HEK293 (cell line): ENCODE measurements at regions not wholly inside any gene's neighbourhood (a gene's known extent, or its start where the extent isn't known, plus 50 kb on each side); places are given as distances from the start of the nearest gene placed in this dataset.

Experiments used
- CTCF ChIA-PET: fragments of 350-600 bp; formaldehyde crosslinking; extraction: SDS; loops from one replicate; lab custom pipeline; 2021; ENCODE audit warnings: antibody characterized with exemption; lab: Yijun Ruan, JAX
- POLR2A ChIA-PET: fragments of 300-600 bp; formaldehyde crosslinking; extraction: SDS; loops from one replicate; lab custom pipeline; 2020; ENCODE audit warnings: antibody characterized with exemption, inconsistent platforms; lab: Yijun Ruan, JAX
- H3K27ac ChIP-seq: fragments of 200-500 bp; sonication (Bioruptor generic); 2 replicates; pipeline ENCODE4 v1.5.1; 2014; ENCODE audit warnings: low read depth, low read length, control low read depth, inconsistent platforms; ENCODE audit errors: extremely low read depth
- H3K36me3 ChIP-seq, 2 experiments: fragments of 200-500 bp in 1 of 2; sonication (Bioruptor generic) in 1 of 2; 1 replicate in 1 of 2; 2 replicates in 1 of 2; pipeline ENCODE4 v1.5.1; 2014 to 2017; ENCODE audit warnings: inconsistent platforms in 2 of 2, low read length in 2 of 2; ENCODE audit not compliant: control insufficient read depth in 2 of 2, insufficient read depth in 1 of 2
- H3K4me1 ChIP-seq: fragments of 200-500 bp; sonication (Bioruptor generic); 2 replicates; pipeline ENCODE4 v1.5.1; 2014; ENCODE audit warnings: mild to moderate bottlenecking, low read length, inconsistent platforms; ENCODE audit not compliant: control insufficient read depth, insufficient read depth
- H3K4me3 ChIP-seq: 2 replicates; pipeline ENCODE4 v1.5.1; 2011; ENCODE audit warnings: low read depth, mild to moderate bottlenecking, control low read depth, low read length, moderate library complexity
- H3K9me3 ChIP-seq: fragments of 200-500 bp; sonication (Bioruptor generic); 2 replicates; pipeline ENCODE4 v1.5.1; 2014; ENCODE audit warnings: low read depth, low read length, inconsistent platforms; ENCODE audit not compliant: control insufficient read depth, insufficient read depth
- GLIS2 ChIP-seq: fragments of 450-650 bp; formaldehyde crosslinking; IDR thresholded peaks from 2 replicates; pipeline ENCODE4 v1.5.1; 2016; ENCODE audit warnings: missing biosample characterization, missing genetic modification characterization
- IKZF3 ChIP-seq: fragments of 450-650 bp; IDR thresholded peaks from 2 replicates; pipeline ENCODE4 v1.5.0; 2018; ENCODE audit warnings: missing biosample characterization, mild to moderate bottlenecking, missing genetic modification characterization, moderate library complexity
- SALL2 ChIP-seq: fragments of 450-650 bp; formaldehyde crosslinking; IDR thresholded peaks from 2 replicates; pipeline ENCODE4 v1.5.0; 2017; ENCODE audit warnings: missing biosample characterization, mild to moderate bottlenecking, missing genetic modification characterization, borderline replicate concordance
- ZNF157 ChIP-seq: fragments of 450-650 bp; formaldehyde crosslinking; IDR thresholded peaks from 2 replicates; pipeline ENCODE4 v1.5.1; 2016; ENCODE audit warnings: missing biosample characterization, missing genetic modification characterization
- ZNF274 ChIP-seq, 2 experiments: fragments of 200-500 bp in 1 of 2; fragments of 450-650 bp in 1 of 2; sonication (Bioruptor generic) in 1 of 2; formaldehyde crosslinking in 1 of 2; IDR thresholded peaks; 2 replicates each; pipeline versions ENCODE4 v1.5.1 to v1.6.1; 2014 to 2016; ENCODE audit warnings: borderline replicate concordance in 1 of 2, inconsistent platforms in 1 of 2, low read length in 1 of 2, missing biosample characterization in 1 of 2, missing genetic modification characterization in 1 of 2
- ZNF473 ChIP-seq: fragments of 450-650 bp; formaldehyde crosslinking; IDR thresholded peaks from 2 replicates; pipeline ENCODE4 v1.5.1; 2017; ENCODE audit warnings: missing biosample characterization, missing genetic modification characterization
- ZNF549 ChIP-seq: fragments of 450-650 bp; IDR thresholded peaks from 2 replicates; pipeline ENCODE4 v1.5.1; 2018; ENCODE audit warnings: missing biosample characterization, missing genetic modification characterization, mild to moderate bottlenecking, inconsistent platforms, moderate library complexity
- ZNF571 ChIP-seq: fragments of 450-650 bp; formaldehyde crosslinking; IDR thresholded peaks from 2 replicates; pipeline ENCODE4 v1.5.0; 2017; ENCODE audit warnings: missing biosample characterization, missing genetic modification characterization
- ZNF596 ChIP-seq: fragments of 450-650 bp; IDR thresholded peaks from 2 replicates; pipeline ENCODE4 v1.5.0; 2018; ENCODE audit warnings: missing biosample characterization, mild to moderate bottlenecking, missing genetic modification characterization, moderate library complexity
- ZNF660 ChIP-seq: fragments of 450-650 bp; IDR thresholded peaks from 2 replicates; pipeline ENCODE4 v1.5.1; 2018; ENCODE audit warnings: missing biosample characterization, mild to moderate bottlenecking, missing genetic modification characterization
- ZNF792 ChIP-seq: fragments of 450-650 bp; formaldehyde crosslinking; IDR thresholded peaks from 2 replicates; pipeline ENCODE4 v1.5.1; 2016; ENCODE audit warnings: missing biosample characterization, missing genetic modification characterization
- ZNF830 ChIP-seq: fragments of 450-650 bp; IDR thresholded peaks from 2 replicates; pipeline ENCODE4 v1.5.0; 2018; ENCODE audit warnings: missing biosample characterization, missing genetic modification characterization, low read depth, mild to moderate bottlenecking, moderate library complexity
- TF ChIP-seq, protein P1 (sequence below): fragments of 450-650 bp; formaldehyde crosslinking; IDR thresholded peaks from 2 replicates; pipeline ENCODE4 v1.5.1; 2017; ENCODE audit warnings: missing biosample characterization, missing genetic modification characterization
- TF ChIP-seq, protein P2 (sequence below): fragments of 450-650 bp; formaldehyde crosslinking; IDR thresholded peaks from 2 replicates; pipeline ENCODE4 v1.5.1; 2017; ENCODE audit warnings: missing biosample characterization, missing genetic modification characterization
- TF ChIP-seq, protein P3 (sequence below): fragments of 450-650 bp; formaldehyde crosslinking; IDR thresholded peaks from 2 replicates; pipeline ENCODE4 v1.5.1; 2016; ENCODE audit warnings: missing biosample characterization, missing genetic modification characterization, low read depth
- TF ChIP-seq, protein P4 (sequence below): fragments of 450-650 bp; formaldehyde crosslinking; IDR thresholded peaks from 2 replicates; pipeline ENCODE4 v1.5.1; 2016; ENCODE audit warnings: missing biosample characterization, missing genetic modification characterization
- TF ChIP-seq, protein P5 (sequence below): IDR thresholded peaks from 2 replicates; pipeline ENCODE4 v1.6.1; 2011; ENCODE audit warnings: mild to moderate bottlenecking, low read depth, low read length, borderline replicate concordance

DNA sequence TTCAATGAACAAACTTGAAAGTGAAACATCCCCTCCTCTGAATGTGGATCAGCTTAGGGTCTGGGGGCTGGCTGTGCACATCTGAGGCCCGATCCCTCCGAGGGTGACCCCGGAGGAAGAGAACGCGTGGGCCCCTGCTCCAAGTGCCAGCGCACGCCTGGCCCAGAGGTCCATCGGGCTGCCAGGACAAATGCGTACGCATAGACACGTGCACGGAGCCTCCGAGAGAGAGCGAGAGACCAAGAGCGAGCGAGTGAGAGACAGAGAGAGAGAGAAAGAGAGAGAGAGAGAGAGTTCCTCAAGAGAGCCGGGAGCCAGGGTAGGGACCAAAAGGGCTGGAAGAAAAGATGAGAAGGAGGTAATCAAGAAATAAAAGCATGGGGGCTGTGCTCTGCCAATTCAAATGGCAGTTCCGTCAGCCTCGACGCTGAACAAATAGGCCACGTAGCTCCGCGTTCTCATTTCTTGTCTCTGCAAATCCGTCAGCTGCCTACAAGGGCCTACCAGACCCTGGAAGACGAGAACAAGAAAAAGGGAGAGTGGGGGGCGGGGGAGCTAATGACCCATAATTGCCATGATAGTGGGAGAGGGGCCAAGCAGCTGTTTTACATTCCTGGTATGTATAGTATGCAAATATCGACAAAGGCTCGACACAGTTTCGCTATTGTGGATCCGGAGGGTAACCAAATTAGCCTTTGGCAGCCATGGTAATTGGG, 435.3 kb upstream of the ZFHX3 start:
- POLR2A ChIA-PET = interaction anchor here (0.6 kb wide), 1 partner anchor 29 kb away, joined by 5 read pairs; no protein-coding TSS in a partner anchor
- CTCF ChIA-PET = no interaction called here
- H3K4me3 ChIP-seq = no peak overlapping the region
- peak; percentile 71 for TF ChIP-seq ZNF596 (tag by site-specific recombination)
- no peak for TF ChIP-seq IKZF3 (tag by site-specific recombination)
- no peak overlapping the region for H3K27ac ChIP-seq
- H3K36me3 ChIP-seq = no peaks in the 10 kb centered on the region
- no peaks in the 10 kb centered on the region for H3K4me1 ChIP-seq
- no peaks in the 10 kb centered on the region for H3K9me3 ChIP-seq

DNA sequence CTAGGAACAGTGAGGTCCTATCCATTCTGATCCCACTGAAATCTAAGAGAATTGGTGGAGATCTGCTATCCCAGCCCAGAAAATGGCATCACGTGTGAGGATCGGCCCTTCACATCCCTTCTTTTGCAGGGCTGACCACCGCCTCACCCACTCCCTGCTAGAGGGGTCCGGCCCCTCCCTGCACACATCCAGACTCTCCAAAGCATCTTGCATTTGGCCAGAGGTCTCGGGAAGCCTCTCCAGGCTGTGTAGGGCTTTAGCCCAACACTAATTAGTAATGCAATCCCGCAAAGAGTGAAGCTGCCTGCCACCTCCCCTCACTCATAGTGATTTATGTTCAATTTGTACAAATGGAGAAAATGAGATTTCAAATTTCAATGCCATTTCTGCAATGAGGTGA, 434.4 kb upstream of the ZFHX3 start:
- POLR2A ChIA-PET = no interaction called here
- no peak overlapping the region for H3K27ac ChIP-seq
- TF ChIP-seq, protein P1, sequence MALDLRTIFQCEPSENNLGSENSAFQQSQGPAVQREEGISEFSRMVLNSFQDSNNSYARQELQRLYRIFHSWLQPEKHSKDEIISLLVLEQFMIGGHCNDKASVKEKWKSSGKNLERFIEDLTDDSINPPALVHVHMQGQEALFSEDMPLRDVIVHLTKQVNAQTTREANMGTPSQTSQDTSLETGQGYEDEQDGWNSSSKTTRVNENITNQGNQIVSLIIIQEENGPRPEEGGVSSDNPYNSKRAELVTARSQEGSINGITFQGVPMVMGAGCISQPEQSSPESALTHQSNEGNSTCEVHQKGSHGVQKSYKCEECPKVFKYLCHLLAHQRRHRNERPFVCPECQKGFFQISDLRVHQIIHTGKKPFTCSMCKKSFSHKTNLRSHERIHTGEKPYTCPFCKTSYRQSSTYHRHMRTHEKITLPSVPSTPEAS (tag by site-specific recombination) = no peak
- no peak for TF ChIP-seq ZNF571 (tag by site-specific recombination)
- H3K4me3 ChIP-seq = no peak overlapping the region
- H3K9me3 ChIP-seq = no peaks in the 10 kb centered on the region
- CTCF ChIA-PET = no interaction called here
- H3K36me3 ChIP-seq = no peaks in the 10 kb centered on the region
- H3K4me1 ChIP-seq = no peaks in the 10 kb centered on the region

DNA sequence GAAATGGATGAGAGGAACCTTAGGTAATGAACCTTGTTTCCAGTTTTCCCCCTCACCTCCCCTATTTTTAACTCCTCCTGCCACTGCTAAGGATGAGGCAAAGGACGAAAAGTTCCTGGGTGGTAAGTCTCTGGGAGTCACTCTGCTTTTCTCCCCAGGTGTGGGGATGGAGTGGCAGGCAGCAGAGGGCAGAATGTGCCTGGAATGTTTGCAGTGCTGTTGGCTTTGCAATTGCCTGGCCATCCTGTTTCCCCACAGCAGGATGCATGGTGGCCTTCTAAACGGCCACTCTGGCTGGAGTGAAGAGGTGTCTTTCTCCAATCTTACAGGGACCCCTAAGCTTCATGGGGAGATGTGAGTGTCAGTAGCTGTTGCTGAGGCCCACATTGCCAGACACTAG, 432.5 kb upstream of the ZFHX3 start:
- Histone ChIP-seq H3K27ac (no peak overlapping the region), H3K36me3 (no peaks in the 10 kb centered on the region), H3K4me3 (no peak overlapping the region), H3K9me3 (no peaks in the 10 kb centered on the region), H3K4me1 (no peaks in the 10 kb centered on the region)
- ChIA-PET CTCF (no interaction called here), POLR2A (no interaction called here)
- TF ChIP-seq ZNF549 (tag by site-specific recombination) (no peak), ZNF473 (tag by site-specific recombination) (no peak), ZNF157 (no peak), SALL2 (no peak), ZNF274 (IDR thresholded peaks at IDR 0.05; ENCODE audit: low read length) (no peak), ZNF274 (tag by site-specific recombination; IDR thresholded peaks at IDR 0.05; ENCODE audit: borderline replicate concordance) (no peak), GLIS2 (tag by site-specific recombination) (no peak), ZNF792 (tag by site-specific recombination) (no peak), ZNF830 (no peak), ZNF660 (tag by site-specific recombination) (no peak)
- TF ChIP-seq, protein P2, sequence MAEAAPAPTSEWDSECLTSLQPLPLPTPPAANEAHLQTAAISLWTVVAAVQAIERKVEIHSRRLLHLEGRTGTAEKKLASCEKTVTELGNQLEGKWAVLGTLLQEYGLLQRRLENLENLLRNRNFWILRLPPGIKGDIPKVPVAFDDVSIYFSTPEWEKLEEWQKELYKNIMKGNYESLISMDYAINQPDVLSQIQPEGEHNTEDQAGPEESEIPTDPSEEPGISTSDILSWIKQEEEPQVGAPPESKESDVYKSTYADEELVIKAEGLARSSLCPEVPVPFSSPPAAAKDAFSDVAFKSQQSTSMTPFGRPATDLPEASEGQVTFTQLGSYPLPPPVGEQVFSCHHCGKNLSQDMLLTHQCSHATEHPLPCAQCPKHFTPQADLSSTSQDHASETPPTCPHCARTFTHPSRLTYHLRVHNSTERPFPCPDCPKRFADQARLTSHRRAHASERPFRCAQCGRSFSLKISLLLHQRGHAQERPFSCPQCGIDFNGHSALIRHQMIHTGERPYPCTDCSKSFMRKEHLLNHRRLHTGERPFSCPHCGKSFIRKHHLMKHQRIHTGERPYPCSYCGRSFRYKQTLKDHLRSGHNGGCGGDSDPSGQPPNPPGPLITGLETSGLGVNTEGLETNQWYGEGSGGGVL = no peak
- TF ChIP-seq, protein P3, sequence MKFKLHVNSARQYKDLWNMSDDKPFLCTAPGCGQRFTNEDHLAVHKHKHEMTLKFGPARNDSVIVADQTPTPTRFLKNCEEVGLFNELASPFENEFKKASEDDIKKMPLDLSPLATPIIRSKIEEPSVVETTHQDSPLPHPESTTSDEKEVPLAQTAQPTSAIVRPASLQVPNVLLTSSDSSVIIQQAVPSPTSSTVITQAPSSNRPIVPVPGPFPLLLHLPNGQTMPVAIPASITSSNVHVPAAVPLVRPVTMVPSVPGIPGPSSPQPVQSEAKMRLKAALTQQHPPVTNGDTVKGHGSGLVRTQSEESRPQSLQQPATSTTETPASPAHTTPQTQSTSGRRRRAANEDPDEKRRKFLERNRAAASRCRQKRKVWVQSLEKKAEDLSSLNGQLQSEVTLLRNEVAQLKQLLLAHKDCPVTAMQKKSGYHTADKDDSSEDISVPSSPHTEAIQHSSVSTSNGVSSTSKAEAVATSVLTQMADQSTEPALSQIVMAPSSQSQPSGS (tag by site-specific recombination) = no peak
- TF ChIP-seq, protein P4, sequence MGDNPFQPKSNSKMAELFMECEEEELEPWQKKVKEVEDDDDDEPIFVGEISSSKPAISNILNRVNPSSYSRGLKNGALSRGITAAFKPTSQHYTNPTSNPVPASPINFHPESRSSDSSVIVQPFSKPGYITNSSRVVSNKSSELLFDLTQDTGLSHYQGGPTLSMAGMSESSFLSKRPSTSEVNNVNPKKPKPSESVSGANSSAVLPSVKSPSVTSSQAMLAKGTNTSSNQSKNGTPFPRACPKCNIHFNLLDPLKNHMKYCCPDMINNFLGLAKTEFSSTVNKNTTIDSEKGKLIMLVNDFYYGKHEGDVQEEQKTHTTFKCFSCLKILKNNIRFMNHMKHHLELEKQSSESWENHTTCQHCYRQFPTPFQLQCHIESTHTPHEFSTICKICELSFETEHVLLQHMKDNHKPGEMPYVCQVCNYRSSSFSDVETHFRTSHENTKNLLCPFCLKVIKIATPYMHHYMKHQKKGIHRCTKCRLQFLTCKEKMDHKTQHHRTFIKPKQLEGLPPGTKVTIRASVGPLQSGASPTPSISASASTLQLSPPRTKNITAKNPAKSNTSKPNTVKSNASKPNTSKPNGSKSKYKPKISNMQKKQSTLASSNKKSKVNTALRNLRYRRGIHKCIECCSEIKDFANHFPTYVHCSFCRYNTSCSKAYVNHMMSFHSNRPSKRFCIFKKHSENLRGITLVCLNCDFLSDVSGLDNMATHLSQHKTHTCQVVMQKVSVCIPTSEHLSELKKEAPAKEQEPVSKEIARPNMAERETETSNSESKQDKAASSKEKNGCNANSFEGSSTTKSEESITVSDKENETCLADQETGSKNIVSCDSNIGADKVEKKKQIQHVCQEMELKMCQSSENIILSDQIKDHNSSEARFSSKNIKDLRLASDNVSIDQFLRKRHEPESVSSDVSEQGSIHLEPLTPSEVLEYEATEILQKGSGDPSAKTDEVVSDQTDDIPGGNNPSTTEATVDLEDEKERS (tag by site-specific recombination) = no peak
- TF ChIP-seq, protein P5, sequence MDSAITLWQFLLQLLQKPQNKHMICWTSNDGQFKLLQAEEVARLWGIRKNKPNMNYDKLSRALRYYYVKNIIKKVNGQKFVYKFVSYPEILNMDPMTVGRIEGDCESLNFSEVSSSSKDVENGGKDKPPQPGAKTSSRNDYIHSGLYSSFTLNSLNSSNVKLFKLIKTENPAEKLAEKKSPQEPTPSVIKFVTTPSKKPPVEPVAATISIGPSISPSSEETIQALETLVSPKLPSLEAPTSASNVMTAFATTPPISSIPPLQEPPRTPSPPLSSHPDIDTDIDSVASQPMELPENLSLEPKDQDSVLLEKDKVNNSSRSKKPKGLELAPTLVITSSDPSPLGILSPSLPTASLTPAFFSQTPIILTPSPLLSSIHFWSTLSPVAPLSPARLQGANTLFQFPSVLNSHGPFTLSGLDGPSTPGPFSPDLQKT = no peak
